HepG2 (cell line): ENCODE measurements at regions not wholly inside any gene's neighbourhood (a gene's known extent, or its start where the extent isn't known, plus 50 kb on each side); places are given as distances from the start of the nearest gene placed in this dataset.

Experiments
- CHD4 ChIP-seq: fragments of 200-600 bp; sonication (generic); IDR thresholded peaks from 2 replicates; pipeline ENCODE4 v1.7.0; 2017; ENCODE audit warnings: mild to moderate bottlenecking, low read length, borderline replicate concordance
- ELF4 ChIP-seq: sonication (generic); formaldehyde crosslinking; IDR thresholded peaks from 2 replicates; pipeline ENCODE4 v1.5.0; 2020; ENCODE audit warnings: missing genetic modification reagents, mild to moderate bottlenecking, moderate library complexity, borderline replicate concordance
- JUNB ChIP-seq: sonication (generic); formaldehyde crosslinking; IDR thresholded peaks from 2 replicates; pipeline ENCODE4 v1.8.0; 2022; ENCODE audit warnings: missing genetic modification reagents, mild to moderate bottlenecking, borderline replicate concordance
- KDM1A ChIP-seq: IDR thresholded peaks from 2 replicates; pipeline ENCODE4 v1.6.1; 2016; ENCODE audit warnings: missing compliant biosample characterization
- PRPF4 ChIP-seq: fragments of 200-400 bp; formaldehyde crosslinking; IDR thresholded peaks from 2 replicates; pipeline ENCODE4 v1.6.1; 2016; ENCODE audit warnings: low read length, low read depth; ENCODE audit not compliant: poor library complexity, severe bottlenecking
- SMAD1 ChIP-seq: sonication (generic); formaldehyde crosslinking; IDR thresholded peaks from 2 replicates; pipeline ENCODE4 v1.4.0; 2020; ENCODE audit warnings: missing genetic modification reagents, low read depth, mild to moderate bottlenecking, borderline replicate concordance
- TOE1 ChIP-seq: sonication (generic); formaldehyde crosslinking; IDR thresholded peaks from 2 replicates; pipeline ENCODE4 v1.4.0; 2020; ENCODE audit warnings: mild to moderate bottlenecking, missing genetic modification reagents
- ZKSCAN5 ChIP-seq: sonication (generic); formaldehyde crosslinking; IDR thresholded peaks from 2 replicates; pipeline ENCODE4 v1.5.1; 2020; ENCODE audit warnings: mild to moderate bottlenecking, missing genetic modification reagents
- ZNF772 ChIP-seq: sonication (generic); formaldehyde crosslinking; IDR thresholded peaks from 2 replicates; pipeline ENCODE4 v1.5.0; 2020; ENCODE audit warnings: mild to moderate bottlenecking, missing genetic modification reagents
- ZNF781 ChIP-seq: sonication (generic); formaldehyde crosslinking; IDR thresholded peaks from 2 replicates; pipeline ENCODE4 v1.5.1; 2020; ENCODE audit warnings: borderline replicate concordance, mild to moderate bottlenecking, missing genetic modification reagents; ENCODE audit errors: not compliant biosample characterization
- TF ChIP-seq, protein P1 (sequence below): sonication (generic); formaldehyde crosslinking; IDR thresholded peaks from 2 replicates; pipeline ENCODE4 v1.4.0; 2020; ENCODE audit warnings: missing genetic modification reagents
- TF ChIP-seq, protein P2 (sequence below): sonication (generic); formaldehyde crosslinking; IDR thresholded peaks from 2 replicates; pipeline ENCODE4 v1.4.0; 2020; ENCODE audit warnings: mild to moderate bottlenecking, missing genetic modification reagents

DNA sequence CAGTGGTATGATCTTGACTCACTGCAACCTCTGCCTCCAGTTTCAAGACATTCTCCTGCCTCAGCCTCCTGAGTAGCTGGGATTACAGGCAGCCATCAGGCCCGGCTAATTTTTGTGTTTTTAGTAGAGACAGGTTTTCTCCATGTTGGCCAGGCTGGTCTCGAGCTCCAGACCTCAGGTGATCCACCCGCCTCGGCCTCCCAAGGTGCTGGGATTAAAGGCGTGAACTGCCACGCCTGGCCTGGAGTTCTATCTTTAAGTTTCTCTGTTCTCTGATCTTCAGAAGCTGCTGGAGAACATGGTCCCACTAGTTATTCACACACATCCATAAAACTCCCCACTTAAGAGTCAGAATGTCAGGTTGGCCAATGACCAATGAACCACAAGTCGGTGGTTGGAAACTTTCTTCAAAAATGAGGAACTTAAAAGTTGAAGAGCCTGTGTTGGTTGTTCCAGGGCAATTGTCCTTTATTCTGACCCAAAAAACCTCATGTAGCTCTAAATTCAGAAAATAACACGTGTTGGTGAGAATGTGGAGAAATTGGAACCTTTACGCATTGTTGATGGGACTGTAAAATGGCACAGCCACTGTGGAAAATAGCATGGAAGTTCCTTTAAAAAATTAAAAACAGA is 55.9 kb upstream of the PIK3CB start:
- TF ChIP-seq ZNF772 = no peak
- TF ChIP-seq ZNF781 (CRISPR knock-in tag) = no peak
- TF ChIP-seq, protein P1, sequence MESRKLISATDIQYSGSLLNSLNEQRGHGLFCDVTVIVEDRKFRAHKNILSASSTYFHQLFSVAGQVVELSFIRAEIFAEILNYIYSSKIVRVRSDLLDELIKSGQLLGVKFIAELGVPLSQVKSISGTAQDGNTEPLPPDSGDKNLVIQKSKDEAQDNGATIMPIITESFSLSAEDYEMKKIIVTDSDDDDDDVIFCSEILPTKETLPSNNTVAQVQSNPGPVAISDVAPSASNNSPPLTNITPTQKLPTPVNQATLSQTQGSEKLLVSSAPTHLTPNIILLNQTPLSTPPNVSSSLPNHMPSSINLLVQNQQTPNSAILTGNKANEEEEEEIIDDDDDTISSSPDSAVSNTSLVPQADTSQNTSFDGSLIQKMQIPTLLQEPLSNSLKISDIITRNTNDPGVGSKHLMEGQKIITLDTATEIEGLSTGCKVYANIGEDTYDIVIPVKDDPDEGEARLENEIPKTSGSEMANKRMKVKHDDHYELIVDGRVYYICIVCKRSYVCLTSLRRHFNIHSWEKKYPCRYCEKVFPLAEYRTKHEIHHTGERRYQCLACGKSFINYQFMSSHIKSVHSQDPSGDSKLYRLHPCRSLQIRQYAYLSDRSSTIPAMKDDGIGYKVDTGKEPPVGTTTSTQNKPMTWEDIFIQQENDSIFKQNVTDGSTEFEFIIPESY (CRISPR knock-in tag) = no peak
- TF ChIP-seq TOE1 = no peak
- TF ChIP-seq JUNB (CRISPR knock-in tag) = no peak
- TF ChIP-seq ZKSCAN5 = no peak
- no peak for TF ChIP-seq ELF4 (CRISPR knock-in tag)
- TF ChIP-seq SMAD1 (CRISPR knock-in tag) = no peak
- no peak for TF ChIP-seq PRPF4
- TF ChIP-seq CHD4 = no peak
- TF ChIP-seq, protein P2, sequence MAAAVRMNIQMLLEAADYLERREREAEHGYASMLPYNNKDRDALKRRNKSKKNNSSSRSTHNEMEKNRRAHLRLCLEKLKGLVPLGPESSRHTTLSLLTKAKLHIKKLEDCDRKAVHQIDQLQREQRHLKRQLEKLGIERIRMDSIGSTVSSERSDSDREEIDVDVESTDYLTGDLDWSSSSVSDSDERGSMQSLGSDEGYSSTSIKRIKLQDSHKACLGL (CRISPR knock-in tag) = no peak
- TF ChIP-seq KDM1A (CRISPR knock-in tag) = no peak
